HG03575 (cell line): ENCODE measurements at regions not wholly inside any gene's neighbourhood (a gene's known extent, or its start where the extent isn't known, plus 50 kb on each side); places are given as distances from the start of the nearest gene placed in this dataset.
"Not testable (repeated sequence)": the region's sequence is repeated elsewhere in the genome, so short reads cannot be mapped to it uniquely, and the experiment has no call there.

Experiments used
- ATAC-seq: cut with Tn5 transposase; IDR thresholded peaks from one replicate; pipeline ENCODE4 v1.9.1; 2021; ENCODE audit not compliant: unreplicated experiment, insufficient number of reproducible peaks, low FRiP score; ENCODE audit errors: extremely low read depth

GRCh38 chr2:16034975-16035746 lies 94.8 kb downstream of the MYCN start:
- ATAC-seq, result no peak

GRCh38 chr2:16034151-16034974 lies 94.0 kb downstream of the MYCN start:
- no peak for ATAC-seq

- ATAC-seq, result no peak
Observed at GRCh38 chr2:16033032-16033293, 92.6 kb downstream of the MYCN start.

GRCh38 chr2:16032282-16033031 lies 92.1 kb downstream of the MYCN start:
- no peak for ATAC-seq

- no peak for ATAC-seq
Observed at GRCh38 chr2:16031848-16032159, 91.5 kb downstream of the MYCN start.

GRCh38 chr2:16031058-16031847 lies 90.9 kb downstream of the MYCN start:
- ATAC-seq, result no peak

GRCh38 chr2:16030206-16031057 lies 90.1 kb downstream of the MYCN start:
- ATAC-seq, result no peak

GRCh38 chr2:16028644-16029043 lies 88.3 kb downstream of the MYCN start:
- ATAC-seq, result no peak

GRCh38 chr2:16026816-16027501 lies 86.6 kb downstream of the MYCN start:
- ATAC-seq, result no peak

GRCh38 chr2:16025876-16026640 lies 85.7 kb downstream of the MYCN start:
- ATAC-seq, result no peak

- no peak for ATAC-seq
Observed at GRCh38 chr2:16025211-16025875, 85.0 kb downstream of the MYCN start.

- ATAC-seq, result not testable (repeated sequence)
Observed at GRCh38 chr2:16024628-16025027, 84.3 kb downstream of the MYCN start.

GRCh38 chr2:16023506-16024360 lies 83.4 kb downstream of the MYCN start:
- ATAC-seq, result no peak

GRCh38 chr2:16022548-16023240 lies 82.3 kb downstream of the MYCN start:
- ATAC-seq, result no peak

GRCh38 chr2:16021611-16022363 lies 81.4 kb downstream of the MYCN start:
- ATAC-seq, result no peak
